Breast epithelium (tissue), 3 donors: ENCODE measurements at regions not wholly inside any gene's neighbourhood (a gene's known extent, or its start where the extent isn't known, plus 50 kb on each side); places are given as distances from the start of the nearest gene placed in this dataset.

Experiments used
- POLR2A ChIP-seq: fragments of 450-650 bp; IDR thresholded peaks from one replicate; pipeline ENCODE4 v1.6.1; 2016; ENCODE audit warnings: antibody characterized with exemption, mild to moderate bottlenecking, moderate library complexity
- POLR2AphosphoS5 ChIP-seq, 3 donors: sonication (generic); formaldehyde crosslinking; IDR thresholded peaks; one replicate each; pipeline ENCODE4 v1.6.1; 2017; ENCODE audit warnings: antibody characterized with exemption in 3 of 3
- TF ChIP-seq, protein P1 (sequence below), 3 donors: fragments of 450-650 bp; IDR thresholded peaks; one replicate each; pipeline ENCODE4 v1.5.1; 2016 to 2017; ENCODE audit warnings: antibody characterized with exemption in 3 of 3, mild to moderate bottlenecking in 3 of 3, moderate library complexity in 3 of 3

- TF ChIP-seq POLR2A: no peak
- no peak for TF ChIP-seq POLR2AphosphoS5 (IDR thresholded peaks at IDR 0.05)
- TF ChIP-seq, protein P1, sequence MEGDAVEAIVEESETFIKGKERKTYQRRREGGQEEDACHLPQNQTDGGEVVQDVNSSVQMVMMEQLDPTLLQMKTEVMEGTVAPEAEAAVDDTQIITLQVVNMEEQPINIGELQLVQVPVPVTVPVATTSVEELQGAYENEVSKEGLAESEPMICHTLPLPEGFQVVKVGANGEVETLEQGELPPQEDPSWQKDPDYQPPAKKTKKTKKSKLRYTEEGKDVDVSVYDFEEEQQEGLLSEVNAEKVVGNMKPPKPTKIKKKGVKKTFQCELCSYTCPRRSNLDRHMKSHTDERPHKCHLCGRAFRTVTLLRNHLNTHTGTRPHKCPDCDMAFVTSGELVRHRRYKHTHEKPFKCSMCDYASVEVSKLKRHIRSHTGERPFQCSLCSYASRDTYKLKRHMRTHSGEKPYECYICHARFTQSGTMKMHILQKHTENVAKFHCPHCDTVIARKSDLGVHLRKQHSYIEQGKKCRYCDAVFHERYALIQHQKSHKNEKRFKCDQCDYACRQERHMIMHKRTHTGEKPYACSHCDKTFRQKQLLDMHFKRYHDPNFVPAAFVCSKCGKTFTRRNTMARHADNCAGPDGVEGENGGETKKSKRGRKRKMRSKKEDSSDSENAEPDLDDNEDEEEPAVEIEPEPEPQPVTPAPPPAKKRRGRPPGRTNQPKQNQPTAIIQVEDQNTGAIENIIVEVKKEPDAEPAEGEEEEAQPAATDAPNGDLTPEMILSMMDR (IDR thresholded peaks at IDR 0.05): no peak
Observed at GRCh38 chr5:130528474-130528873, 624.2 kb downstream of the CHSY3 start.
